ENCODE measurements at regions not wholly inside any gene's neighbourhood (a gene's known extent, or its start where the extent isn't known, plus 50 kb on each side); places are given as distances from the start of the nearest gene placed in this dataset.

DNA sequence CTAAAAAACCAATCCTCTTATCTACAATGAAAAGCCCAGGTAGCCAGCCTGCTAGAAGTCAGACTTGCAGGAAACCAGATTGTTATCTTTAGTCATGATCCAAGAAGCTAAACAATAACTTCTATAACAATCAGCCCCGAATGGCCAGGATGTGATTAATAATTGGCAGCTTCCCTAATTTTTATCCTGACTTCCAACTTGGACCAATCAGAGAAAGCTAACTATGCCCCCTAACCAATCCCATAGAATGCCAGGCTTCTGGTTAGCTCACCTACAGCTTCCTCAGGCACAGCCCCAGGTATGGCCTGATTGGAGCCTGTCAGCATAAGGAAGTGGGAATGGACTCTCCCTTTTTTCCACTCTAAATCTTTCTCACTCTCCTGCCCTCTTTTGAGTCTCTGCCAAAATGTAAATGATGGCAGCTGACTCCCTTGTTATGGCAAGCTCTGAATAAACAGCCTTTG lies 394.9 kb downstream of the DLEU7 start:
- WGBS, 3 donors, result 55 to 69% (median 57%) methylated on average over 1 of the region's 1 CpG
- no peak overlapping the region for H3K27ac ChIP-seq
- DNase-seq, result no peak
- no peak for TF ChIP-seq POLR2A (IDR thresholded peaks at IDR 0.05)
- TF ChIP-seq EP300 (IDR thresholded peaks at IDR 0.05), result no peak
- TF ChIP-seq, protein P1, sequence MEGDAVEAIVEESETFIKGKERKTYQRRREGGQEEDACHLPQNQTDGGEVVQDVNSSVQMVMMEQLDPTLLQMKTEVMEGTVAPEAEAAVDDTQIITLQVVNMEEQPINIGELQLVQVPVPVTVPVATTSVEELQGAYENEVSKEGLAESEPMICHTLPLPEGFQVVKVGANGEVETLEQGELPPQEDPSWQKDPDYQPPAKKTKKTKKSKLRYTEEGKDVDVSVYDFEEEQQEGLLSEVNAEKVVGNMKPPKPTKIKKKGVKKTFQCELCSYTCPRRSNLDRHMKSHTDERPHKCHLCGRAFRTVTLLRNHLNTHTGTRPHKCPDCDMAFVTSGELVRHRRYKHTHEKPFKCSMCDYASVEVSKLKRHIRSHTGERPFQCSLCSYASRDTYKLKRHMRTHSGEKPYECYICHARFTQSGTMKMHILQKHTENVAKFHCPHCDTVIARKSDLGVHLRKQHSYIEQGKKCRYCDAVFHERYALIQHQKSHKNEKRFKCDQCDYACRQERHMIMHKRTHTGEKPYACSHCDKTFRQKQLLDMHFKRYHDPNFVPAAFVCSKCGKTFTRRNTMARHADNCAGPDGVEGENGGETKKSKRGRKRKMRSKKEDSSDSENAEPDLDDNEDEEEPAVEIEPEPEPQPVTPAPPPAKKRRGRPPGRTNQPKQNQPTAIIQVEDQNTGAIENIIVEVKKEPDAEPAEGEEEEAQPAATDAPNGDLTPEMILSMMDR (IDR thresholded peaks at IDR 0.05), result no peak
- intact Hi-C loops (cut with DNase I), result no loop called here
- no peaks in the 10 kb centered on the region for H3K4me1 ChIP-seq (ENCODE audit: insufficient read depth)
- no peaks in the 10 kb centered on the region for H3K9me3 ChIP-seq
- no peaks in the 10 kb centered on the region for H3K27me3 ChIP-seq
- no peak overlapping the region for H3K4me3 ChIP-seq
- no peaks in the 10 kb centered on the region for H3K36me3 ChIP-seq

DNA sequence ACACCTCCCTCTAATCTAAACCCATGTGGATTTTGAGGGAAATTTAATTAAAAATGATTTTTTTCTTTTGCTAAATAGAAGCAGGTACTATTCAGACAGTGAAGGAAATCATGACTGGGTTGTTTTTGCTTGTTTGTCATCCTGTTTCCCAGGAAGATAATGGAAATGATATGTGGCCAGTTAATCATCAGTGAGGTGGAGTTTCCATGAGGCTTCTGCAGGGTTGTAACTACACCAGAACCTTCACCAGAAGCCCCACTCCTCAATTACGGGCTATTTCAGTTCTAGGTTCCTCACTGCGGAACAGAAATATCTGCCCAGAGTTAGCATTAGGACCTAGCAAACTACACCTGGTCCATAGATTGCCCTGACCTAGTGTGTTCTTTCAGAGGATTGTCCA lies 394.0 kb downstream of the DLEU7 start:
- Histone ChIP-seq H3K36me3 (no peaks in the 10 kb centered on the region), H3K4me1 (ENCODE audit: insufficient read depth) (no peaks in the 10 kb centered on the region), H3K9me3 (no peaks in the 10 kb centered on the region), H3K4me3 (no peak overlapping the region), H3K27me3 (no peaks in the 10 kb centered on the region), H3K27ac (no peak overlapping the region)
- 95 to 98% (median 98%) methylated on average over 2 of the region's 2 CpGs for WGBS, 3 donors
- DNase-seq, result no peak
- intact Hi-C loops (cut with DNase I), result no loop called here
- TF ChIP-seq, protein P1 (IDR thresholded peaks at IDR 0.05), result no peak
- TF ChIP-seq POLR2A (IDR thresholded peaks at IDR 0.05), result no peak
- TF ChIP-seq EP300 (IDR thresholded peaks at IDR 0.05), result no peak

DNA sequence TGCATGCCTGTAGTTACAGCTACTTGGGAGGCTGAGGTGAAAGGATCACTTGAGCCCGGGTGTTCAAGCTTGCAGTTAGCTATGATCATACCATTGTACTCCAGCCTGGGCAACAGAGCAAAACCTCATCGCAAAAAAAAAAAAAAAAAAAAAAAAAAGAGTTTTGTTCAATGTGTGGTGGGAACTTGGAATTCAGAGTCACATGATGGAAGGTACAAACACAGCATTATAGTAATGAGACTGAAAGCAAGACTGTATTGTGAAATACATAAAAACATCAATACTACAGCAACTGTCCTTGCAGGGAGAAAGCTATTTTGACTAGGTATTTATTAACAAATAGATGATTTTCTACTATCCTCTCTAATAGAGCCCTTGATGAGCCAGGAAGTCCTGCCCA lies 393.2 kb downstream of the DLEU7 start:
- Histone ChIP-seq H3K9me3 (no peaks in the 10 kb centered on the region), H3K27ac (no peak overlapping the region), H3K4me1 (ENCODE audit: insufficient read depth) (no peaks in the 10 kb centered on the region), H3K36me3 (no peaks in the 10 kb centered on the region), H3K27me3 (no peaks in the 10 kb centered on the region), H3K4me3 (no peak overlapping the region)
- TF ChIP-seq, protein P1 (IDR thresholded peaks at IDR 0.05), result no peak
- TF ChIP-seq POLR2A (IDR thresholded peaks at IDR 0.05), result no peak
- no peak for TF ChIP-seq EP300 (IDR thresholded peaks at IDR 0.05)
- WGBS, 3 donors, result 82 to 92% (median 88%) methylated on average over 2 of the region's 2 CpGs
- no peak for DNase-seq
- intact Hi-C loops (cut with DNase I), result no loop called here

DNA sequence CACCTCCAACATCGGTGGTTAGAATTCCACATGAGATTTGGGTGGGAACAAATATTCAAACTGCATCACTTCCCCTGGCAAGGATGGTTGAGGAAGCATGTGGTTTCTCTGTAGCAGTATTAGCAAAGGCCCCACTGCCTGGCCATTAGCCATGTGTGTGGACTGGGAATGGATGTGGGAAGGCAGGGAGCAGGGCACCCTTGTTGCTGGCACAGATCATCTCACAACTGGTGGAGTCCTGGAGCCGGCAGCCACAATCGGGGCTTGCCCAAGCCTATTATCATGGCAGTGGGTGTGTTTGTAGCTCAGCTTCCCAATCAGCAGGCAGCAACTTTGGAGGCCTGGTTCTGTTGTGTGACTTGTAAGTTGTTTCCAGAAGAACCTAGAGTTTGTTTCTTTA lies 391.9 kb downstream of the DLEU7 start:
- no peaks in the 10 kb centered on the region for H3K27me3 ChIP-seq
- H3K36me3 ChIP-seq, result no peaks in the 10 kb centered on the region
- no peaks in the 10 kb centered on the region for H3K9me3 ChIP-seq
- intact Hi-C loops (cut with DNase I), result no loop called here
- no peak for DNase-seq
- no peaks in the 10 kb centered on the region for H3K4me1 ChIP-seq (ENCODE audit: insufficient read depth)
- TF ChIP-seq EP300 (IDR thresholded peaks at IDR 0.05), result no peak
- TF ChIP-seq POLR2A (IDR thresholded peaks at IDR 0.05), result no peak
- TF ChIP-seq, protein P1 (IDR thresholded peaks at IDR 0.05), result no peak
- H3K27ac ChIP-seq, result no peak overlapping the region
- no peak overlapping the region for H3K4me3 ChIP-seq
- 75 to 87% (median 85%) methylated on average over 3 of the region's 3 CpGs for WGBS, 3 donors

Measured in ovary (tissue), 7 donors.